ENCODE measurements at regions not wholly inside any gene's neighbourhood (a gene's known extent, or its start where the extent isn't known, plus 50 kb on each side); places are given as distances from the start of the nearest gene placed in this dataset.

DNA sequence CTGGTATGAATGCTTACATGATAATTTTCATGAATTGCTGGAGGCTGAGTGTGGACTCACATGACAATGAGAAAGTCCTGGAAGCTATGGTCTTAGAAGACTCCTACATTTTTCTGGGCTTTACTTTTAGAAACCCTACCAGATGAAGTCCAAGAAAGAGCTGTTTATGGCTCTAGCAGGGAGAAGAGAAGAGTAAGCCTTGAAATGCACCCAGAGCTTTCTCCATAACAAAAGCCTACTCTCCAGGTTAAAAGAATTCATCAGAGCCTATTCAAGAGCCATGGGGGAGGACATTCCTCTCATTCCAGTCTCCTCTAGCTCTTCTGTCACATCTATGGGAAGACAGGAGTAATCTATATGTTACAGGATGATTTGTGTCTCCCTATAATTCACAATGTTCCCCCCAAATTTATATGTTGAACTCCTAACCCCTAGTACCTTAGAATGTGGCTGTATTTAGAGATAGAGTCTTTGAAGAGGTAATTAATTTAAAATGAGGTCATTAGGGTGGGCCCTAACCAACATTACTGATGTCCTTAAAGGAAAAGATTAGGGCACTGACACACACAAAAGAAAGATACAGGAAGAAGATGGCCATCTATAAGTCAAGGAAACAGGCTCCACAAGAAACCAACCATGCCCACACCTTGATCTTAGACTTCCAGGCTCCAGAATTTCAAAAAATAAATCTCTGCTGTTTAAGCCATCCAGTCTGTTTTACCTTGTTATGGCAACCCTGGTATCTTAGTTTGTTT lies 193.8 kb upstream of the PTER start:
- TF ChIP-seq ZNF124 (CRISPR knock-in tag; IDR thresholded peaks at IDR 0.05), result no peak
- no peak for TF ChIP-seq RAD21 (CRISPR knock-in tag; conservative IDR thresholded peaks at IDR 0.05 in 1 of 2, IDR thresholded peaks at IDR 0.05 in 1 of 2)
- TF ChIP-seq KAT7 (CRISPR knock-in tag; IDR thresholded peaks at IDR 0.05; ENCODE audit: borderline replicate concordance), result no peak
- TF ChIP-seq GTF2F1 (IDR thresholded peaks at IDR 0.05; ENCODE audit: low read depth, low read length), result no peak
- TF ChIP-seq CREB1 (IDR thresholded peaks at IDR 0.05), result no peak
- no peak for TF ChIP-seq CREB1 (CRISPR knock-in tag; IDR thresholded peaks at IDR 0.05)
- TF ChIP-seq, protein P1, sequence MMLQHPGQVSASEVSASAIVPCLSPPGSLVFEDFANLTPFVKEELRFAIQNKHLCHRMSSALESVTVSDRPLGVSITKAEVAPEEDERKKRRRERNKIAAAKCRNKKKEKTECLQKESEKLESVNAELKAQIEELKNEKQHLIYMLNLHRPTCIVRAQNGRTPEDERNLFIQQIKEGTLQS (IDR thresholded peaks at IDR 0.05), result no peak
- TF ChIP-seq, protein P1 (CRISPR knock-in tag; conservative IDR thresholded peaks at IDR 0.05), result no peak
- TF ChIP-seq, protein P2, sequence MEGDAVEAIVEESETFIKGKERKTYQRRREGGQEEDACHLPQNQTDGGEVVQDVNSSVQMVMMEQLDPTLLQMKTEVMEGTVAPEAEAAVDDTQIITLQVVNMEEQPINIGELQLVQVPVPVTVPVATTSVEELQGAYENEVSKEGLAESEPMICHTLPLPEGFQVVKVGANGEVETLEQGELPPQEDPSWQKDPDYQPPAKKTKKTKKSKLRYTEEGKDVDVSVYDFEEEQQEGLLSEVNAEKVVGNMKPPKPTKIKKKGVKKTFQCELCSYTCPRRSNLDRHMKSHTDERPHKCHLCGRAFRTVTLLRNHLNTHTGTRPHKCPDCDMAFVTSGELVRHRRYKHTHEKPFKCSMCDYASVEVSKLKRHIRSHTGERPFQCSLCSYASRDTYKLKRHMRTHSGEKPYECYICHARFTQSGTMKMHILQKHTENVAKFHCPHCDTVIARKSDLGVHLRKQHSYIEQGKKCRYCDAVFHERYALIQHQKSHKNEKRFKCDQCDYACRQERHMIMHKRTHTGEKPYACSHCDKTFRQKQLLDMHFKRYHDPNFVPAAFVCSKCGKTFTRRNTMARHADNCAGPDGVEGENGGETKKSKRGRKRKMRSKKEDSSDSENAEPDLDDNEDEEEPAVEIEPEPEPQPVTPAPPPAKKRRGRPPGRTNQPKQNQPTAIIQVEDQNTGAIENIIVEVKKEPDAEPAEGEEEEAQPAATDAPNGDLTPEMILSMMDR (IDR thresholded peaks at IDR 0.05 in 2 of 3, conservative IDR thresholded peaks at IDR 0.05 in 1 of 3; ENCODE audit: insufficient read depth in 2 of 3, low read depth in 1 of 3, low read length in 3 of 3), result no peak
- TF ChIP-seq ZFP1 (CRISPR knock-in tag; IDR thresholded peaks at IDR 0.05), result no peak
- TF ChIP-seq GABPA (tag; conservative IDR thresholded peaks at IDR 0.05; ENCODE audit: low read depth), result no peak
- no peak for TF ChIP-seq EZH2 (IDR thresholded peaks at IDR 0.05; ENCODE audit: borderline replicate concordance, low read depth, low read length)
- TF ChIP-seq NCOR1 (IDR thresholded peaks at IDR 0.05), result no peak
- TF ChIP-seq EP300 (IDR thresholded peaks at IDR 0.05; ENCODE audit: low read length), result no peak
- TF ChIP-seq, protein P3, sequence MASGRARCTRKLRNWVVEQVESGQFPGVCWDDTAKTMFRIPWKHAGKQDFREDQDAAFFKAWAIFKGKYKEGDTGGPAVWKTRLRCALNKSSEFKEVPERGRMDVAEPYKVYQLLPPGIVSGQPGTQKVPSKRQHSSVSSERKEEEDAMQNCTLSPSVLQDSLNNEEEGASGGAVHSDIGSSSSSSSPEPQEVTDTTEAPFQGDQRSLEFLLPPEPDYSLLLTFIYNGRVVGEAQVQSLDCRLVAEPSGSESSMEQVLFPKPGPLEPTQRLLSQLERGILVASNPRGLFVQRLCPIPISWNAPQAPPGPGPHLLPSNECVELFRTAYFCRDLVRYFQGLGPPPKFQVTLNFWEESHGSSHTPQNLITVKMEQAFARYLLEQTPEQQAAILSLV (tag; IDR thresholded peaks at IDR 0.05), result no peak
- no peak for TF ChIP-seq NONO (IDR thresholded peaks at IDR 0.05; ENCODE audit: low read depth in 2 of 2, low read length in 1 of 2)
